Gastrocnemius medialis (tissue), 4 donors: ENCODE measurements at regions not wholly inside any gene's neighbourhood (a gene's known extent, or its start where the extent isn't known, plus 50 kb on each side); places are given as distances from the start of the nearest gene placed in this dataset.
"Not testable (repeated sequence)": the region's sequence is repeated elsewhere in the genome, so short reads cannot be mapped to it uniquely, and the experiment has no call there.

Source experiments
- ATAC-seq, 2 donors: fragments of 150-250 bp; one replicate each; pipeline ENCODE4 v1.9.1; 2016
- DNase-seq, 2 donors: peaks; one replicate each; pipeline ENCODE4 v3.0.0-alpha.2; 2019
- H3K27ac ChIP-seq, 4 donors: fragments of 200-600 bp; sonication (generic); 1 replicate in 1 of 4; 2 replicates in 3 of 4; pipeline ENCODE4 v1.5.1; 2016 to 2018; ENCODE audit warnings: mild to moderate bottlenecking in 2 of 4, moderate library complexity in 1 of 4
- H3K27me3 ChIP-seq, 3 donors: fragments of 200-600 bp; sonication (generic) in 2 of 3; 1 replicate in 1 of 3; 2 replicates in 2 of 3; pipeline versions ENCODE4 v1.5.1 to v1.6.0; 2016 to 2019; ENCODE audit warnings: mild to moderate bottlenecking in 1 of 3, moderate library complexity in 1 of 3
- H3K36me3 ChIP-seq, 2 donors: fragments of 200-600 bp; sonication (generic) in 1 of 2; one replicate each; pipeline ENCODE4 v1.5.1; 2017 to 2018
- H3K4me1 ChIP-seq, 2 donors: fragments of 200-600 bp; sonication (generic) in 1 of 2; one replicate each; pipeline ENCODE4 v1.5.1; 2016 to 2017; ENCODE audit warnings: mild to moderate bottlenecking in 2 of 2
- H3K4me3 ChIP-seq, 4 donors: fragments of 200-600 bp; sonication (generic) in 3 of 4; 1 replicate in 1 of 4; 2 replicates in 3 of 4; pipeline ENCODE4 v1.5.1; 2016 to 2019; ENCODE audit warnings: mild to moderate bottlenecking in 2 of 4
- H3K9me3 ChIP-seq, 3 donors: fragments of 200-600 bp; sonication (generic) in 2 of 3; 1 replicate in 1 of 3; 2 replicates in 2 of 3; pipeline ENCODE4 v1.5.1; 2016 to 2019
- POLR2A ChIP-seq, 2 donors: fragments of 450-650 bp; IDR thresholded peaks; one replicate each; pipeline ENCODE4 v1.6.1; 2017; ENCODE audit warnings: antibody characterized with exemption in 2 of 2, mild to moderate bottlenecking in 2 of 2, moderate library complexity in 2 of 2
- in situ Hi-C, 4 donors: fragments of 200-750 bp; cut with MboI; loops; one replicate each; pipeline versions ENCODE4 v1.15.0 to v1.8.0; 2017; ENCODE audit warnings: low sequenced_read_pairs in 4 of 4
- intact Hi-C: fragments of 100-400 bp; cut with DNase I; formaldehyde crosslinking; loops from one replicate; pipeline ENCODE4 v1.15.1; 2023; ENCODE audit warnings: low total_unique reads
- TF ChIP-seq, protein P1 (sequence below), 5 experiments: fragments of 450-650 bp in 3 of 5; fragments of 200-600 bp in 2 of 5; sonication (generic) in 2 of 5; IDR thresholded peaks in 4 of 5; conservative IDR thresholded peaks in 1 of 5; 1 replicate in 4 of 5; 2 replicates in 1 of 5; pipeline ENCODE4 v1.5.1; 2016 to 2019; ENCODE audit warnings: antibody characterized with exemption in 5 of 5, mild to moderate bottlenecking in 3 of 5, moderate library complexity in 3 of 5

DNA sequence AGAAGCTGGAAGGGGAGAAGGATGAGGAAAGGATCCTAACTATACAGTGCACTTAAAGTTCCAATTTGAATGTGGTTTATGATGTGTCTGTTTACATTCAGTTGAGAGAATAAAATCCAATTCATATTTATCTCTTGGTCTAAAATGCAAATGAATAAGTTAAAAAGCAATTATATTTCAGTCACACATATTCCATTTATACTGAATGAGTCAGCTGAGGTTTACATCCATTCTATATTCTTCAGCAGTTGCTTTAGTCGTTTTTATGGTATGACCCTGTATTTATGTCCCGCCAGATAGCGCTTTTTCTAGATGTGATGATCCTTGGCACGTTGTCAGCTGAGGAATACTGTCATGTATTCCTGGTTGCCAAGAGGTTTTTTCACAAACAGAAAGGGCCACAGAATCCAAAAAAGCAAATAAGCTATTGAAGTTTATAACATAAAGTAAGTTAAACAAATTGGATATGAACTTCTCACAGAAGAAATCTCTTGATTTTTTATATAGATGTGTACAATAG is 866.2 kb downstream of the NCAM2 start:
- Histone ChIP-seq H3K4me3 (no peak overlapping the region), H3K27me3 (no peaks in the 10 kb centered on the region), H3K36me3 (no peaks in the 10 kb centered on the region), H3K27ac (no peak overlapping the region), H3K4me1 (no peaks in the 10 kb centered on the region), H3K9me3 (no peaks in the 10 kb centered on the region)
- in situ Hi-C loops (no loop called here), intact Hi-C loops (no loop called here)
- no peak for TF ChIP-seq POLR2A (IDR thresholded peaks at IDR 0.05)
- TF ChIP-seq, protein P1, sequence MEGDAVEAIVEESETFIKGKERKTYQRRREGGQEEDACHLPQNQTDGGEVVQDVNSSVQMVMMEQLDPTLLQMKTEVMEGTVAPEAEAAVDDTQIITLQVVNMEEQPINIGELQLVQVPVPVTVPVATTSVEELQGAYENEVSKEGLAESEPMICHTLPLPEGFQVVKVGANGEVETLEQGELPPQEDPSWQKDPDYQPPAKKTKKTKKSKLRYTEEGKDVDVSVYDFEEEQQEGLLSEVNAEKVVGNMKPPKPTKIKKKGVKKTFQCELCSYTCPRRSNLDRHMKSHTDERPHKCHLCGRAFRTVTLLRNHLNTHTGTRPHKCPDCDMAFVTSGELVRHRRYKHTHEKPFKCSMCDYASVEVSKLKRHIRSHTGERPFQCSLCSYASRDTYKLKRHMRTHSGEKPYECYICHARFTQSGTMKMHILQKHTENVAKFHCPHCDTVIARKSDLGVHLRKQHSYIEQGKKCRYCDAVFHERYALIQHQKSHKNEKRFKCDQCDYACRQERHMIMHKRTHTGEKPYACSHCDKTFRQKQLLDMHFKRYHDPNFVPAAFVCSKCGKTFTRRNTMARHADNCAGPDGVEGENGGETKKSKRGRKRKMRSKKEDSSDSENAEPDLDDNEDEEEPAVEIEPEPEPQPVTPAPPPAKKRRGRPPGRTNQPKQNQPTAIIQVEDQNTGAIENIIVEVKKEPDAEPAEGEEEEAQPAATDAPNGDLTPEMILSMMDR (IDR thresholded peaks at IDR 0.05 in 4 of 5, conservative IDR thresholded peaks at IDR 0.05 in 1 of 5) = no peak
- no peak for DNase-seq
- ATAC-seq = no peak

DNA sequence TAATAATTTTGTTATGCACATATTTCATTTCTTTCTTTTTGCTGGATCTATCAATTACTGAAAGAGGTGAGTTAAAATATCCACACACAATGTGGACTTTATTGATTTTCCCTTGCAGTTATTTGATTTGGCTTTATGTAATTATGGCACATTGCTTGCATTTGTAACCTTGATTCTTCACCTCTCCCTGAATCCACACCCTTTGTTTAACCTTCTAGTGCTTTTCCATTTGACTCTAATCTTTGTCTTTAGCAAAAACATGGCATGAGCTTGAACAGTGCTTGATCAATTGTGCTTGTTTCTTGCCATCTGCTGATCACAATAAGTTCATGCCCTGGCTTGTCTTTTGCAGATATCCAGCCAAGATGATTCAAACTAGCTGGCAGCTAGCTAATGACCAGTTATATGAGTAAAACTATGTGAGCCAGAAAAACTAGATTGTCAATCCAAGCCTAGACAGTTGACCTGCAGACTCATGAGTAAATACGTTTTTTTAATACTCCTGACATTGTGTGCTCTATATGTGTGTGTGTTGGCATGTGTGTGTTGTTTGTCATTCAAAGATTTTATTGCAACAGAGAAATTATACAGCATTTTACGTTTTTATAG is 899.2 kb downstream of the NCAM2 start:
- TF ChIP-seq POLR2A (IDR thresholded peaks at IDR 0.05) = no peak
- TF ChIP-seq, protein P1 (IDR thresholded peaks at IDR 0.05 in 4 of 5, conservative IDR thresholded peaks at IDR 0.05 in 1 of 5) = no peak
- Histone ChIP-seq H3K27ac (no peak overlapping the region), H3K4me1 (no peaks in the 10 kb centered on the region), H3K27me3 (no peaks in the 10 kb centered on the region), H3K36me3 (no peaks in the 10 kb centered on the region), H3K4me3 (no peak overlapping the region), H3K9me3 (no peaks in the 10 kb centered on the region)
- DNase-seq (no peak), ATAC-seq (no peak)
- intact Hi-C loops = no loop called here
- in situ Hi-C loops = no loop called here

DNA sequence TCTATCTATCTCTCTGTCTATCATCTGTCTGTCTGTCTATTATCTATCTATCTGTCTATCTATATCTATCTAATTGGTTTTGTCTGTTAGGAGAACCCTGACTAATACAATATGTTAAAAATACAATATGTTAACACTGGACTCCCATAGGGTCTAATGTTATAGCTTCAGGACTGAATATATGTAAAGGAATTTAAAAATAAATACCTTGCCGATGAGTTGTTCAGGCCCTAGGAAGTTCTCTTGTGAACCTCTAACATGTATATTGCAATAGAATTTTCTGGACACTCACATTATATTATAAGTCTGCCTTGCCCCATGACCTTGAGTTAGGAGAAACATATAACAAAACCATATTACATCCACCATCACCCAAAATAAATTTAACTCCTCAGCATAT is 900.6 kb downstream of the NCAM2 start:
- ATAC-seq = no peak
- no peak for DNase-seq
- no peaks in the 10 kb centered on the region for H3K27me3 ChIP-seq
- H3K4me3 ChIP-seq = no peak overlapping the region
- no peaks in the 10 kb centered on the region for H3K4me1 ChIP-seq
- H3K9me3 ChIP-seq = no peaks in the 10 kb centered on the region
- intact Hi-C loops (no loop called here), in situ Hi-C loops (no loop called here)
- H3K27ac ChIP-seq = no peak overlapping the region
- no peaks in the 10 kb centered on the region for H3K36me3 ChIP-seq
- TF ChIP-seq, protein P1 (IDR thresholded peaks at IDR 0.05 in 4 of 5, conservative IDR thresholded peaks at IDR 0.05 in 1 of 5) = no peak
- TF ChIP-seq POLR2A (IDR thresholded peaks at IDR 0.05) = no peak

DNA sequence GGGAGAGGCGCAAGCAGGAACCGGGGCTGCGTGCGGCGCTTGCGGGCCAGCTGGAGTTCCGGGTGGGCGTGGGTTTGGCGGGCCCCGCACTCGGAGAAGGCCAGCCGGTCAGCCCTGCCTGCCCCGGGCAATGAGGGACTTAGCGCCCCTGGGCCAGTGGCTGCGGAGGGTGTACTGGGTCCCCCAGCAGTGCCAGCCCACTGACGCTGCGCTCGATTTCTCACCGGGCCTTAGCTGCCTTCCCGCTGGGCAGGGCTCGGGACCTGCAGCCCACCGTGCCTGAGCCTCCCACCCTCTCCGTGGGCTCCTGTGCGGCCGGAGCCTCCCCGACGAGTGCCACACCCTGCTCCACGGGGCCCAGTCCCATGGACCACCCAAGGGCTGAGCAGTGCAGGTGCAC is 904.2 kb downstream of the NCAM2 start:
- ATAC-seq, H3K36me3 ChIP-seq, H3K4me3 ChIP-seq, DNase-seq, H3K27me3 ChIP-seq, H3K27ac ChIP-seq, intact Hi-C loops, H3K4me1 ChIP-seq, in situ Hi-C loops, H3K9me3 ChIP-seq: not testable (repeated sequence)

DNA sequence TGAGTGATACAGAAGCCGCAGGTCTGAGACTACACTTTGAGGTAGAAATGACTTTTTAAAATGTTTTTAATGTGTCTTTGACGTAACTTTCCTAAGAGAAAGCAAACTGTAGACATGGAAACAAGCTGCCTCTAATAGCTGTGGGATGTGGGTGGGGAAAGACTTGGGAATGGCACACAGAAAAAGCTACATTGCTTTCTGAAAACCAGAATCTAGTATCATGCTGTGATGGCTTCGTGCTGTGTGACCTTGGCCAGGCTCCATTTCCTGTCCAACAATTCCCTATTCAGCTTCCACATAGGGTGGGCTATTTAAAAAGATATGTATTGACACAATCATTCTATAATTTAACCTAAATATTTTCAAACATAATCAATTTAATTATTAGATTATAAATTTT is 909.1 kb downstream of the NCAM2 start:
- DNase-seq (no peak), ATAC-seq (no peak)
- H3K27ac ChIP-seq = no peak overlapping the region
- H3K27me3 ChIP-seq = no peaks in the 10 kb centered on the region
- H3K9me3 ChIP-seq = no peaks in the 10 kb centered on the region
- H3K4me1 ChIP-seq = no peaks in the 10 kb centered on the region
- TF ChIP-seq, protein P1 (IDR thresholded peaks at IDR 0.05 in 4 of 5, conservative IDR thresholded peaks at IDR 0.05 in 1 of 5) = no peak
- TF ChIP-seq POLR2A (IDR thresholded peaks at IDR 0.05) = no peak
- no peaks in the 10 kb centered on the region for H3K36me3 ChIP-seq
- no peak overlapping the region for H3K4me3 ChIP-seq
- intact Hi-C loops = no loop called here
- in situ Hi-C loops = no loop called here
